GM12872 (cell line): ENCODE measurements at regions not wholly inside any gene's neighbourhood (a gene's known extent, or its start where the extent isn't known, plus 50 kb on each side); places are given as distances from the start of the nearest gene placed in this dataset.

Source experiments
- TF ChIP-seq, protein P1 (sequence below): IDR thresholded peaks from 3 replicates; pipeline ENCODE4 v1.5.1; 2011; ENCODE audit warnings: low read depth, mild to moderate bottlenecking, low read length, moderate library complexity; ENCODE audit not compliant: insufficient read depth

DNA sequence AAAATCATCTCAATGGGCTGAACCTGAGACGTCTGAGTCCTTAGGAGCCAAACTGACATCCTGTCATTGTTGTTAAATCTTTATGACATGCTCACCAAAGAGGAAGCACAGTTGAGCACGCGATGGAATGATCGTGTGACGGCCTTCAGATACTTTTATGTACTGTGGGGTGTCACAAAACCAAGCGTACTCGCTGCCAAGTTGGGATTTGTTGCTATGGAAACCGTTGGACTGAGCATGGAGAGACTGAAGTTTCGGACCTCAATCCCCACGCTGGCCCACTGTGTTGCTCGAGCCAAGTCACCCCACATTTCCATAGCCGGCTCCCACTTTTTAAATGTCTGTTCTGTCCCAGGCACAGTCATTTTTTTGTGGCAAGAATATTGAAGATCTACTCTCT is 222.8 kb upstream of the SDK2 start:
- TF ChIP-seq, protein P1, sequence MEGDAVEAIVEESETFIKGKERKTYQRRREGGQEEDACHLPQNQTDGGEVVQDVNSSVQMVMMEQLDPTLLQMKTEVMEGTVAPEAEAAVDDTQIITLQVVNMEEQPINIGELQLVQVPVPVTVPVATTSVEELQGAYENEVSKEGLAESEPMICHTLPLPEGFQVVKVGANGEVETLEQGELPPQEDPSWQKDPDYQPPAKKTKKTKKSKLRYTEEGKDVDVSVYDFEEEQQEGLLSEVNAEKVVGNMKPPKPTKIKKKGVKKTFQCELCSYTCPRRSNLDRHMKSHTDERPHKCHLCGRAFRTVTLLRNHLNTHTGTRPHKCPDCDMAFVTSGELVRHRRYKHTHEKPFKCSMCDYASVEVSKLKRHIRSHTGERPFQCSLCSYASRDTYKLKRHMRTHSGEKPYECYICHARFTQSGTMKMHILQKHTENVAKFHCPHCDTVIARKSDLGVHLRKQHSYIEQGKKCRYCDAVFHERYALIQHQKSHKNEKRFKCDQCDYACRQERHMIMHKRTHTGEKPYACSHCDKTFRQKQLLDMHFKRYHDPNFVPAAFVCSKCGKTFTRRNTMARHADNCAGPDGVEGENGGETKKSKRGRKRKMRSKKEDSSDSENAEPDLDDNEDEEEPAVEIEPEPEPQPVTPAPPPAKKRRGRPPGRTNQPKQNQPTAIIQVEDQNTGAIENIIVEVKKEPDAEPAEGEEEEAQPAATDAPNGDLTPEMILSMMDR, result no peak

- TF ChIP-seq, protein P1, result no peak
These were observed 225.8 kb upstream of the SDK2 start for GRCh38 chr17:73870068-73870467.

- TF ChIP-seq, protein P1, result no peak
These were observed 226.2 kb upstream of the SDK2 start for GRCh38 chr17:73870473-73870872.

- TF ChIP-seq, protein P1, result no peak
These were observed 228.6 kb upstream of the SDK2 start for GRCh38 chr17:73872816-73873215.

GRCh38 chr17:73874008-73874720 is 229.9 kb upstream of the SDK2 start:
- TF ChIP-seq, protein P1, result no peak

- TF ChIP-seq, protein P1, result no peak
These were observed 231.1 kb upstream of the SDK2 start for GRCh38 chr17:73875346-73875745.

DNA sequence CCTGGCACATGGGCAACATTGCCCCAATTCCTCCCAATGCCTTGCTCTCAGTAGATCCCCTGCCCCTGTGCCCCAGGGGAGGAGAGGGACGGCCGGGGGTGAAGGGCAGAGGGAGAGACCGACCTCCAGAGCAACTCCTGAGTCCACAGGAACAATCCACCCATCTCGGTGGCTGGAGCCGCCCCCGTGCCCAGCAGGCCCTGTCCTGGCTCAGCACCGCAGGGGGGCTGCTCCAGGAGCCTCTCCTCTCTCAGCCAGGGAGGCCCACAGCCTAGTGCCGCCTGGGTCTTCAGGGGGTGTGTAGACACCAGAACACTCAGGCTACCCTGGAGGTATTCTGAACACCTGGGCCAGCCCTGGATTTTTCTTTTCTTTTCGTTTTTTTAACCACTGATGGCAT is 233.7 kb upstream of the SDK2 start:
- TF ChIP-seq, protein P1, result no peak

DNA sequence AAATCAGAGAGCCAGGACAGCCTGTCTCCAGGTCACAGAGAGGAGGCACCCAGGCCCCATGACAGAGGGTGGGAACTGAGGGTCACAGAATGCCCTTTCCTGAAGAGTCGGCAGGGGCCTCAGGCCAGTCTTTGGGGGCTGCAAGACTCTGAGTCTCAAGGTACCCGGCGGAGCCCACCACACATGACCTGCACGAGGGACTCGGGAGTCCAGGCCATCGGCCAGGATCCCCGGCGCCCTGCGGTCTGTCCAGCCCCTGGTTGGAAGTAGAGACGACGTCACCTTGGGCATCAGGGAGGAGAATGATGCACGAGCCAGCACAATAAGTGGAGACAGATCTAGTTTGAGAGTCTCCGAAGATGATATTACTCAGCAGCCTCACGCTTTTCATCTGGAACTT is 234.7 kb upstream of the SDK2 start:
- TF ChIP-seq, protein P1, result no peak
